HuH-7 (cell line): ENCODE measurements at regions not wholly inside any gene's neighbourhood (a gene's known extent, or its start where the extent isn't known, plus 50 kb on each side); places are given as distances from the start of the nearest gene placed in this dataset.
"Not testable (repeated sequence)": the region's sequence is repeated elsewhere in the genome, so short reads cannot be mapped to it uniquely, and the experiment has no call there.

ENCODE experiments used
- DNase-seq: peaks from one replicate; pipeline ENCODE4 v3.0.0; 2011; ENCODE audit warnings: low spot score

DNA sequence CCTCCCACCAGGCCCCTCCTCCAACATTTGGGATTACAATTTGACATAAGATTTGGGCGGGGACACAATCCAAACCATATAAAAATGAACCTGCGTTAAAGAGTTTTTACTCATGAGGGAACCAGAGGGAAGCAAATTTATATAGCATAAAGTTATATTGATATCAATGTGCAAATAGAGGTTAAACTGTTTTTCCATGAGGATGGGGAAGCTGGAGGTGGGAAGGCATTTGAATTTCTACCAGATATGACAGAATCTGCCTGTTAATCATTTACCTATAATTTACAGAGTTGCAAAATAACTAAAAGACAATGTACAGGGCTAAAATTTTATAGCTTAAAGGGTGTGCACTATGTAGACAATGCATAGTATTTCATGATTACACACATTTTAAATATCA is 322.0 kb upstream of the FKBP1C start:
- DNase-seq, result no peak

GRCh38 chr6:62891065-62891647 is 320.1 kb upstream of the FKBP1C start:
- DNase-seq, result no peak

GRCh38 chr6:62894114-62894513 is 317.2 kb upstream of the FKBP1C start:
- DNase-seq, result no peak

GRCh38 chr6:62903266-62903665 is 308.0 kb upstream of the FKBP1C start:
- no peak for DNase-seq

DNA sequence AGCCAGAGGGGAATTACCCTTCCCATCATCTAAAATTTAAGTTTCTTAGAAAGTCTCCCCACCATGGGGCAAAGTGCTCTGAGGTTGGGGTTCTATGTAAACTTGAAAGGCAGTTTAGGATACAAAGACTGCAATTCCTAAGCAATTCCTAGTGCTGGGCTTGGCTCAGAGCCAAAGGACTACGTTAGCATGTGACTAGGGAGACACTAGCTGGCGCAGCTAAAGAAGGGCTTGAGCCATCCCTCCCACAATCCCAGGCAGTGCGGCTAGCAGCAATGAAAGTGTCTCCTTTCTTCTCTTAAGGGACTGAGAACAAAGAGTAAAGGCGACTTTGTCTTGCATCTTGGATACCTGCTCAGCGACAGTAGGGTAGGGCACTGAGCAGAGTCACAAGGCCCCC is 306.6 kb upstream of the FKBP1C start:
- DNase-seq, result no peak

DNA sequence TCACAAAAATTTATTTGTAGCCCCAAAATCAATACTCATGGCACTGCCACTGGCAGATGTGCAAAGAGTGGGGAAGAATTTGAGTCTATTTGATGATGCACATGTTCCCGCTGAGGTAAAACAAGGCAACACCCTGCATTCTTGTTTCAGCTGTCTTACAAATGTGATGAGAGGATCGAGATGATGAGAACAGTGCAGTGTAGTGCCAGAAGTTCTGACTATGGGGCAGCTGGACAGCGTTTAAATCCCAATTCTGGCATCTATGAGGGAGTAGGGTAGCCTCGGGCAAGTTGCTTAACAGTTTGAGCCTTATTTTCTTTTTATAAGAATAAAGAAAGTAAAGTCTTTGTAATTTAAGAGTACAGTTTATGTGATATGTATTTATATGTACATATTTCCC is 296.7 kb upstream of the FKBP1C start:
- DNase-seq, result no peak

GRCh38 chr6:62923728-62924127 is 287.5 kb upstream of the FKBP1C start:
- no peak for DNase-seq

- no peak for DNase-seq
Measured at GRCh38 chr6:62940848-62941247, 270.4 kb upstream of the FKBP1C start.

GRCh38 chr6:62942000-62942399 is 269.3 kb upstream of the FKBP1C start:
- no peak for DNase-seq

GRCh38 chr6:62968834-62969233 is 242.4 kb upstream of the FKBP1C start:
- no peak for DNase-seq

DNA sequence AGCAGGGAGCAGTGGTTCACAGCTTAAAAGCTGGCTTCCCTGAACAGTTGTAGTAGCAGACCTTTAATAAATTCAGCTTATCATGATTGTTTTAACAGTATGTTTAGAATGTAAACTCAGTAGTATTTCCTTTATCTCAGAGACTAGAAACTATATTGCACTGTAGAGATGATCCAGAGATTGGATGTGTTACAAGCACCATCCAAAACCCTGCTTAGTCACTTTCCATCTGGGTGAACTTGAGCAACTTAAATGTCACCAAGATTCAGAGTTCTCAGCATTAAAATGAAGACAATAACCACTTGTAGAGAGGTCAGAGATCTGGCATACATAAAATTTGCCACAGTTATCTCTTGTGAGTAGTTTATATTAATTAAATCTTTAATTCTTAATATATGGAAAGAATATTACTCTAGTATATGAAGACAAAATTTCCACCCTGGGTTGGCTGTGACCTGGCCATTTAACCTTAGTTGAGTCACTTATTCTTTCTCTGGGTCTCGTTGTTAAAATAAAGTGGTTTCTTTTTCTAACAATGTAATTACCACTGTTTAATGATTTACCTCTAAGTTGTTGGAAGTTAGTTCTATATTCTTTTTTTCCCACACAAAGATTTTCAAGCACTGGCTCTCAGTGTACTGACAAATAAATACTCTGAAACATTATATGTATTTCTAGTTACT is 239.2 kb upstream of the FKBP1C start:
- DNase-seq, result no peak

GRCh38 chr6:62974452-62974851 is 236.8 kb upstream of the FKBP1C start:
- DNase-seq, result no peak

GRCh38 chr6:62976566-62976965 is 234.7 kb upstream of the FKBP1C start:
- no peak for DNase-seq

- DNase-seq, result no peak
Measured at GRCh38 chr6:62978920-62979319, 232.3 kb upstream of the FKBP1C start.

DNA sequence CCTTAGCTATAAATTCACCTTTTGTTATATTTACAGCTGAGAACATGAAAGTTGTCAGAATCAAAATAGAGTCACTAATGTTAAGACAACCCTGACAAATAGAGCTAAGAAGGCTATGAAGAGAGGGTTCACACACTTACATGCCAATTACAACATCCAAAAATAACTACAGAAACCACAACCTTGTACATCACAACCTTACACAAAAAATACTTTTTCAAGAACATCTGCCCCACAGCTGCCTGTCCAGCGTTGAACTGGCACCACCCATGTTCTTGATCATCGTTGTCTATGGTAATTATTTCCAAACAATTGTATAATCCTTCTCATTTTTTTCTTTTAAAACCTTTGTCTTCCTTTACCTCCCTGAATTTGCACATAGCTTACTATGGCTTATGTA is 231.2 kb upstream of the FKBP1C start:
- no peak for DNase-seq

- no peak for DNase-seq
Measured at GRCh38 chr6:62980724-62981123, 230.5 kb upstream of the FKBP1C start.

DNA sequence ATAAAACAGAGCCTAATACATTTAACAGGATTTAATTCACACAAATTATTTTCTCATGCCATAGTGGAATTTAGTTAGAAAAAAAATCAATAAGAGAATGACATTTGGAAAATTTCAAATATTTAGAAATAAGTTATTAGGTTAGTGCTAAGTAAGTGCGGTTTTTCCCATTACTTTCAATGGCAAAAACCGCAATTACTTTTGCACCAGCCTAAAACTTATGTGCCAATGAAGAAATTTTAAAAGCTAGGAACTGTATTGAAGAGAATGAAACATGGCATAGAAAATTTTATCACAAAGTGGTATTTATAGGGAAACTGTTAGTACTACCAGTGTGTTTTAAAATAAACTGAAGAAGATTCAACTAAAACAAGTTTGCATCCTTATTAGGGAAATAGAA is 228.3 kb upstream of the FKBP1C start:
- no peak for DNase-seq

GRCh38 chr6:62991696-62992095 is 219.6 kb upstream of the FKBP1C start:
- DNase-seq, result not testable (repeated sequence)

DNA sequence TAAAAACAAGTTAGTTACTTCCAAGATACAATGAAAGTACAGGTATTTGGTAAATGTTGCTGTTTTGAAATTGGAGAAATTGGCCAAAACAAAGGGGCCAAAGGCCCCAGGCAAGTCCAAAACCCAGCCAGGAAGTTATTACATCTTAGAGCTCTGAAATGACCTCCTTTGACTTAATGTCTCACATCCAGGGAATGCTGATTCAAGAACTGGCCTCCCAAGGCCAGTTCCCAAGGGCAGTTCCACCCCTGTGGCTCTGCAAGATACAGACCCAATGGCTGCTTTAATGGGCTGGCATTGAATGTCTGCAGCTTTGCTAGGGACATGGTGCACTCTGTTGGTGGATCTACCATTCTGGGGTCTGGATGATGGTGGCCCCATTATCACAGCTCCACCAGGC is 217.3 kb upstream of the FKBP1C start:
- no peak for DNase-seq

- DNase-seq, result no peak
Measured at GRCh38 chr6:62998022-62998421, 213.2 kb upstream of the FKBP1C start.

GRCh38 chr6:62999242-62999641 is 212.0 kb upstream of the FKBP1C start:
- not testable (repeated sequence) for DNase-seq

DNA sequence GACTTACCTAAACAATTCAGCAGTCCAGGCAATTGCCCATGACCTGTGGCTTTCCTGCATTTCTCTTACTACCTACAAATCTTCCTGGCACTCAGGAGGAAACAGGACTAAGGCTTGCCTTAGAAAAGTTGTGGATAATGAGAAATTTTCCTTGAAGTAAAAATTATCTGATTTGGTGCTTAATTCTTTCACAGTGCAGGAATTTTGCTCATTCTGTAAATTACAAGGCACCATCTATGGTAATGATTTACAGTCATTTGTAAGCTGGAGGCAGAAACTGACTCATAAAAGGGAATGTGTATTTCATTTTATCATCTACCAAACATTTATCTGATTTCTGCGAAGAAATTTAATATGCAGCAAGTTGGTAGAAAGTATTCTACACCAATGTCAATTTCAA is 211.5 kb upstream of the FKBP1C start:
- DNase-seq, result no peak

GRCh38 chr6:63006018-63006417 is 205.3 kb upstream of the FKBP1C start:
- not testable (repeated sequence) for DNase-seq

GRCh38 chr6:63010962-63011361 is 200.3 kb upstream of the FKBP1C start:
- DNase-seq, result not testable (repeated sequence)
